CD4-positive, alpha-beta T cell (primary cell): ENCODE measurements at regions not wholly inside any gene's neighbourhood (a gene's known extent, or its start where the extent isn't known, plus 50 kb on each side); places are given as distances from the start of the nearest gene placed in this dataset.
"Not testable (repeated sequence)": the region's sequence is repeated elsewhere in the genome, so short reads cannot be mapped to it uniquely, and the experiment has no call there.

ENCODE experiments used
- ATAC-seq: fragments of 200-7000 bp; cut with Tn5 transposase; one replicate; pipeline ENCODE4 v1.10.0; 2022; ENCODE audit warnings: mild to moderate bottlenecking; ENCODE audit not compliant: poor library complexity
- CTCF ChIA-PET: fragments of 350-600 bp; sonication (Branson Sonifier 250); formaldehyde crosslinking; loops from one replicate; lab custom pipeline; 2021; ENCODE audit warnings: antibody characterized with exemption, inconsistent platforms; lab: Charles Lee
- POLR2A ChIA-PET: fragments of 350-600 bp; sonication (Branson Sonifier 250); formaldehyde crosslinking; loops from one replicate; lab custom pipeline; 2021; ENCODE audit warnings: antibody characterized with exemption, inconsistent platforms; lab: Charles Lee
- DNase-seq, 14 experiments: peaks; one replicate each; pipeline ENCODE4 v3.0.0-alpha.2; 2013 to 2020; ENCODE audit warnings: mixed read lengths in 2 of 14
- H3K27ac ChIP-seq, 2 donors: one replicate each; pipeline versions ENCODE4 v1.5.1 to v1.7.0; 2013; ENCODE audit warnings: low read length in 2 of 2, low read depth in 1 of 2, mild to moderate bottlenecking in 1 of 2
- H3K27me3 ChIP-seq, 2 experiments: 1 replicate in 1 of 2; 2 replicates in 1 of 2; pipeline versions ENCODE4 v1.6.1 to v1.7.0; 2013; ENCODE audit warnings: low read length in 2 of 2, control low read depth in 1 of 2, mild to moderate bottlenecking in 1 of 2, moderate library complexity in 1 of 2; ENCODE audit not compliant: insufficient read depth in 2 of 2, control insufficient read depth in 1 of 2
- H3K36me3 ChIP-seq: one replicate; pipeline ENCODE4 v1.6.1; 2013; ENCODE audit warnings: low read length, control low read depth; ENCODE audit not compliant: insufficient read depth
- H3K4me1 ChIP-seq: one replicate; pipeline ENCODE4 v1.6.1; 2013; ENCODE audit warnings: low read length, control low read depth; ENCODE audit not compliant: insufficient read depth
- H3K4me3 ChIP-seq: one replicate; pipeline ENCODE4 v1.5.1; 2013; ENCODE audit warnings: mild to moderate bottlenecking, low read length, moderate library complexity
- H3K9me3 ChIP-seq, 2 experiments: 1 replicate in 1 of 2; 2 replicates in 1 of 2; pipeline versions ENCODE4 v1.6.1 to v1.7.0; 2013; ENCODE audit warnings: low read length in 2 of 2, mild to moderate bottlenecking in 2 of 2, control low read depth in 1 of 2, moderate library complexity in 1 of 2; ENCODE audit not compliant: control insufficient read depth in 1 of 2, insufficient read depth in 1 of 2
- H3K27ac Mint-ChIP-seq: one replicate; pipeline ENCODE4 v1.8.0; 2020; ENCODE audit warnings: mixed read lengths
- H3K27me3 Mint-ChIP-seq: one replicate; pipeline ENCODE4 v1.8.0; 2021; ENCODE audit warnings: mixed read lengths
- H3K36me3 Mint-ChIP-seq: one replicate; pipeline ENCODE4 v1.8.0; 2021; ENCODE audit warnings: low read depth, mixed read lengths
- H3K4me1 Mint-ChIP-seq: one replicate; pipeline ENCODE4 v1.8.0; 2021; ENCODE audit warnings: low read depth, mixed read lengths
- H3K4me3 Mint-ChIP-seq: one replicate; pipeline ENCODE4 v1.8.0; 2020; ENCODE audit warnings: mild to moderate bottlenecking, mixed read lengths
- H3K9me3 Mint-ChIP-seq: one replicate; pipeline ENCODE4 v1.8.0; 2020; ENCODE audit warnings: mixed read lengths
- CTCF ChIP-seq: fragments of 200-600 bp; IDR thresholded peaks from one replicate; pipeline ENCODE4 v1.8.0; 2022; ENCODE audit warnings: antibody characterized with exemption, mild to moderate bottlenecking
- intact Hi-C, 2 experiments: fragments of 100-400 bp; cut with DNase I in 1 of 2; cut with micrococcal nuclease in 1 of 2; formaldehyde crosslinking; loops; one replicate each; pipeline versions ENCODE4 v1.15.1 to v1.9.0; 2023 to 2025; cut with DNase I, micrococcal nuclease

GRCh38 chr6:141056945-141057625, 1075.6 kb upstream of the GJE1 start:
- no peaks in the 10 kb centered on the region for H3K9me3 ChIP-seq
- Mint-ChIP-seq H3K4me1 (no peaks in the 10 kb centered on the region), H3K36me3 (no peaks in the 10 kb centered on the region), H3K9me3 (no peaks in the 10 kb centered on the region), H3K27me3 (peaks cover 4% of the 10 kb centered on the region), H3K4me3 (no peak overlapping the region), H3K27ac (no peak overlapping the region)
- DNase-seq, result no peak
- H3K27ac ChIP-seq, result no peak overlapping the region
- no peaks in the 10 kb centered on the region for H3K4me1 ChIP-seq
- no peaks in the 10 kb centered on the region for H3K36me3 ChIP-seq
- POLR2A ChIA-PET, result no interaction called here
- intact Hi-C loops, result no loop called here
- TF ChIP-seq CTCF, result no peak
- CTCF ChIA-PET, result no interaction called here
- H3K4me3 ChIP-seq, result no peak overlapping the region
- H3K27me3 ChIP-seq, result no peaks in the 10 kb centered on the region
- no peak for ATAC-seq

- no peak overlapping the region for H3K27ac ChIP-seq
- POLR2A ChIA-PET, result no interaction called here
- no peaks in the 10 kb centered on the region for H3K9me3 Mint-ChIP-seq
- no peaks in the 10 kb centered on the region for H3K4me1 Mint-ChIP-seq
- H3K27ac Mint-ChIP-seq, result no peak overlapping the region
- ATAC-seq (no peak), DNase-seq (no peak)
- no peak overlapping the region for H3K4me3 ChIP-seq
- H3K27me3 ChIP-seq, result no peaks in the 10 kb centered on the region
- no peaks in the 10 kb centered on the region for H3K9me3 ChIP-seq
- H3K27me3 Mint-ChIP-seq, result no peaks in the 10 kb centered on the region
- H3K36me3 Mint-ChIP-seq, result no peaks in the 10 kb centered on the region
- H3K4me3 Mint-ChIP-seq, result no peak overlapping the region
- no peaks in the 10 kb centered on the region for H3K4me1 ChIP-seq
- intact Hi-C loops, result no loop called here
- CTCF ChIA-PET, result no interaction called here
- TF ChIP-seq CTCF, result no peak
- H3K36me3 ChIP-seq, result no peaks in the 10 kb centered on the region
Observed at GRCh38 chr6:141050471-141050870, 1082.3 kb upstream of the GJE1 start.

DNA sequence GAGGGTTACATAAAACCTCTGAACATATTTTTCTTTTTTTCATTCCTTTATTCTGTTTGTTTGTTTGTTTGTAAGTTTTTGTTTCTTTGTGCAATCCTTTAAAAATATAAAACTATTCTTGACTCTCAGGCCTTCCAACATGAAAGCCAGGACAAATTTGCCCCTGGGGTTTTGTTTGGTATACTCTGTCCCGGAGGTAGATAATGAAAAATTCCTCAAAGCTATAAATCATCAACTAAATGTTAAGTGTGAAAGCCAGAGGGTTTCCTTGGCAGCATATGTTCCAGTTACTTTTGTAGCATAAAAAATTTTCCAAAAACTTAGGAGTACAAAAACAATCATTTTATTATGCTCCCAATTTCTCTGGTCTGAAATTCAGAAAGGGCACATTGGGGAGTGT, 1084.3 kb upstream of the GJE1 start:
- H3K27me3 ChIP-seq, result no peaks in the 10 kb centered on the region
- H3K4me1 Mint-ChIP-seq, result no peaks in the 10 kb centered on the region

GRCh38 chr6:141046496-141046895, 1086.2 kb upstream of the GJE1 start:
- H3K27me3 Mint-ChIP-seq, H3K4me3 ChIP-seq, H3K27ac Mint-ChIP-seq, ATAC-seq, H3K27ac ChIP-seq, intact Hi-C loops, H3K9me3 Mint-ChIP-seq, H3K27me3 ChIP-seq, H3K9me3 ChIP-seq, H3K4me1 Mint-ChIP-seq, POLR2A ChIA-PET, H3K4me1 ChIP-seq, H3K4me3 Mint-ChIP-seq, DNase-seq, H3K36me3 Mint-ChIP-seq, H3K36me3 ChIP-seq, CTCF ChIA-PET: not testable (repeated sequence)

More for the DNA sequence above, 1084.3 kb upstream of the GJE1 start:
- DNase-seq (no peak), ATAC-seq (no peak)
- intact Hi-C loops, result no loop called here
- no peak overlapping the region for H3K4me3 Mint-ChIP-seq
- ChIA-PET POLR2A (no interaction called here), CTCF (interaction anchor here (1.1 kb wide), 1 partner anchor 26 kb away, joined by 3 read pairs; no protein-coding TSS in a partner anchor)
- TF ChIP-seq CTCF, result no peak
- H3K36me3 Mint-ChIP-seq, result no peaks in the 10 kb centered on the region
- no peaks in the 10 kb centered on the region for H3K27me3 Mint-ChIP-seq
- no peaks in the 10 kb centered on the region for H3K9me3 Mint-ChIP-seq
- no peak overlapping the region for H3K27ac Mint-ChIP-seq
- Histone ChIP-seq H3K36me3 (no peaks in the 10 kb centered on the region), H3K4me1 (no peaks in the 10 kb centered on the region), H3K4me3 (no peak overlapping the region), H3K9me3 (no peaks in the 10 kb centered on the region), H3K27ac (no peak overlapping the region)
